GM19372 (cell line): ENCODE measurements at regions not wholly inside any gene's neighbourhood (a gene's known extent, or its start where the extent isn't known, plus 50 kb on each side); places are given as distances from the start of the nearest gene placed in this dataset.

Source experiments
- ATAC-seq: cut with Tn5 transposase; IDR thresholded peaks from one replicate; pipeline ENCODE4 v1.9.1; 2021; ENCODE audit warnings: mild to moderate bottlenecking, low read depth, moderate library complexity; ENCODE audit not compliant: unreplicated experiment

GRCh38 chr15:92294759-92295158 is 98.9 kb upstream of the ST8SIA2 start:
- ATAC-seq: no peak

DNA sequence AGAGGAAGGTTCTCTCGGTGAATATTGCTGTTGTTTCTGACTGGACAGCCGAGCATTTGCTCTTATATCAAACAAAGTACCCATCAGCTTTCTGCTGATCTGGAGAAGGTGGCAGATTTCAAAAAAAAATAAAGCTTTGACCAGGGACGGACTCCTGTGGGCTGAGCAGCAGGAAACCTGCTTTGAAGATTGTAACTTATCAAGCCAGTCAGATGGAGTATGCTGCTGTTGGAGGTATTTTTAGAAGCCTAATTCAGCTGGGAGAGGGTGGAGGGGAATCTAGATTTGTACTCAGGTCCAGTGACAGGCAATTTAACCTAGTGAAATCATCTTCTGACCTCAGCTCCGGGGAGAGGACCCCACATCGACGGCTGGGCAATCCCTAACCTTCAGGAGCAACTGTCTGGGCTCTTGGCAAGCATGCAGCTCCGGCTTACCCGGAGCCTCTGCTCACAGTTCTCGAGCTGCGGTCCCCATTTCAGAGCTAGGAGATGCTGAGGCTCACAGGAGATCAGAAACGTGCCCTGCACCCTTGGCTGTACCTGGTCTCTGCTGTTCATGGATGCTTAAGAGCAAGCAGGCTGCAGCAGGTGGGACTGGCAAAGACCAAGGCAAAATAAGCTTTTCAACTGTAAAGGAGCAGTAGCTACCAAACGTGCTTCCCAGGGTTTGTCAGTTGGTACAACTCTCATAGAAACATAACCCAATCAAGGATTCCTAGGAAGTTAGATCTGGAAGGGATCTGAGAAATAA is 89.3 kb upstream of the ST8SIA2 start:
- ATAC-seq: no peak

- no peak for ATAC-seq
Measured at GRCh38 chr15:92305343-92305742, 88.3 kb upstream of the ST8SIA2 start.

GRCh38 chr15:92306663-92307062 is 87.0 kb upstream of the ST8SIA2 start:
- no peak for ATAC-seq

GRCh38 chr15:92315144-92315543 is 78.5 kb upstream of the ST8SIA2 start:
- ATAC-seq: no peak

DNA sequence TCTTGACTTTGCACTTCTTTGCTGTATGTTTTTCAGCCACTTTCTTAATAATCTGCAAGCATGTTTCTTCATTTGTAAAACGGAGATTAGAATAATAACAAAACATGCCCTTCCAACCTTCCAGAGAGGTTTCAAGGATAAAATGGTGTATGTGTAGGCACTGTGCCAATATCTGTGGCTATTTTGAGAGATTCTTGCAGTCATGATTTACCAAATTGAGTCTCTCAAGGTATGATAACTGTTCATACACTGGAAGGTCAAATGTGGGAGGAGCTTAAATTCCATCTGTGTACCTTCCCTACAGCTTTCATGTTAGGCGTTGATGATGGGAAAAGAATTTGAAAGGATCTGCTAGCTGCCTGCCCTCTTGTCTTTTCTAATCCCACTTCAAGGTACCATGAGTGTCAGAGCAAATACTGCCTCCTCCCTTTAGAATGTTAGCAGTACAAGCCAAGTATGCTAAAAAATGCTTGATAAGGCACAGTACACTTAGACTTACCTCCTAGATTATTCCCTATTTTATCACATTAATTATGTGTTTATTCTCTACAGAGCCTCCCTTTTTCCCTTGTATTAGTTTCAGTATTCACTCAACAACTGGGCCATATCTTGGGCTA is 78.0 kb upstream of the ST8SIA2 start:
- ATAC-seq: no peak

DNA sequence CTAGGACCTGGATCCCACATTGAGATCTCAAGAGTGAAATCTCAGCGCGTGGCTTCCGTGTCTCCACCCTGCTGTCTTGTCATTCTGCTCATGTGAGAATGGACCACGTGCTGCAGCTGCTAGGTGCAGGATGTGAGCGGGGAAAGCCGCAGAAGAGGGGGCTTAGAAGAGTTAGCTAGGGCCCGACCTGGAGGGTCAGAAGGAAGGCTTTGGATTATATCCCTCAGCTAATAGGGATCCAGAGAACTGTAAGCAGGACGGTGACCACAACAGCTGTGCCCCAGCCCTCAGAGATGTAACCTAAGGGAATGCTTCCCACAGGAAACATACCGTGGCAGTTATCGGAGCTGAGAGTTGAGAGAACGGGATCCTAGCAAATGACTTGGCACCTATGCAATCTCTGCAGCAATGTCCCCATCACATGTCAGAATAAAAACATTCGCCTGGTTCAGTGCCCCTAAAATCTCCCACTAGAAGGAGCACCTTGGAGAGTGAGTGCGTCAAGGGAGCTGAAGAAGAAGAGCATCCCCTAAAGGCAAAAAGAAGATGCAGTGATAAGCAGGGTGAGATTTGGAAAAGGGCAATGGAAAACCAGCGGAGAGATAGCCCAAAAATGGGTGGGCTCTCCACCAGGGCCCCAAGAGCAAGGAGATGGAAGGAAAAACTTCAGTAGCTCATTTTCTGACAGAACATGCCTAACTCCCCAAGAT is 76.9 kb upstream of the ST8SIA2 start:
- ATAC-seq: no peak

DNA sequence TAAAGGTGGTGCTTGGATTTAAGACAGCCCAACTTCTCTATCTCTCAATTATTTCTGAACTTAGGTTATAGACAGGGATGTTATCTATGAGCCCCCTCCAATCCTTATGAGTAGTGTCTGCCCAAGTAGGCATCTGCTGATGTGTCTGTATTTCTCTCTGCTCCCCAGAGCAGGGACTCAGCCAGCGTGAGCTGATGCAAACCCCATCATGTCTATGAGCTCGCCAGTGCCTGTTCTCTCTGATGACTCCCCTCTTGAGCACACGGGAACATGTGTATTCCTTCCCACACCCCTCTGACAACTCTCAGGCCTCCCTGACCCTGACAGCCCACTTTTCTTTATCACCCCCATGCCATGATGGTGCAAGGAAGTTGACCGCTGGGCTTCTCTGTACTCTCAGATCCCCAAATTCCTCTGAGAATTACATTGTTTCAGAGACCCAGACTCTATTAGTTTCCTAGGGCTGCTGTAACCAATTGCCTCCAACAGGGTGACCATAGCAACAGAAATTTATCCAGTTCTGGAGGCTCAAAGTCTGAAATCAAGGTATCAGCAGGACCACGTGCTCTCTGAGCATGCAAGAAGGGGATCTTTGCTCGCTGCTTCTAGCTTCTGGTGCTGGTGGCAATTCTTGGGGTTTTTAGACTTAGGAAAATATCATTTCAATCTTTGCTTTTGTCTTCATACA is 73.5 kb upstream of the ST8SIA2 start:
- no peak for ATAC-seq

DNA sequence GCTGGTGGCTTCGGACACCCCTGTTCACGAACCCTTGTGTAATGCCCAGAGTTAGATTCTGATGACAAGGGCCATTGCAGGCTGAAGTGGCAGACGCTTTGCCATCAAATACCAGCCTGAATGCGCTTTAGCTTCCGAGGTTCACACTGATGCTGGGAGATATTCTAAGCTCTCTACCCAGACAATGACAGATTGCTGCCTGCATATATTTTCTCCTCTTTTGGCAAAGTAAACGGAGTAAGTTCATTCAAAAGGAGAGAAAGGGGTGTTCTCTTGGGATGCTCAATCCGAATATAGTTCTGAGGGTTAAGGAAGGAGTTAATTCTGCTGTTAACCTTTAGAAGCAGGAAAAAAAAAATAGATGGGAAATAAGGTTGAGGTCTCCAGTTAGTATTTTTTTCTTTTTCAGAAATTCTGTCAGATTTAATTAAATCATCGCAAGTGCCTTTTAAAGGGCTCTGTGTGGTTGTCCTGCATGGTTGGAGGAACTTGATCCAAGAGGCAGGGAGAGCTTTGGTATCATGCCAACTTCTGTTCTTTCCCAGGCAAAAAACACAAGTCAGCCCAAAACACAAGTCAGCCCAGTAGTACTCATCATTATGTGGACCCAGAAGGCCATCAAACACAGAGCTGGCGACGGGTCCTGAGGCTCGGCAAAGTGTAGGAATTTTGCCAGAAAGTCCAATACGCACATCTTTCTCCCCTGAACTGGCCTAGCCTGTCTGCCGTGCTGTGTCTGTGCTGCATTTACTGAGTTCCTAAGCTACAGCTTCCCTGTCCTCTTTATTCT is 70.9 kb upstream of the ST8SIA2 start:
- ATAC-seq: no peak

- no peak for ATAC-seq
Measured at GRCh38 chr15:92323525-92323924, 70.2 kb upstream of the ST8SIA2 start.

GRCh38 chr15:92324101-92324963 is 69.3 kb upstream of the ST8SIA2 start:
- no peak for ATAC-seq

GRCh38 chr15:92326236-92326635 is 67.4 kb upstream of the ST8SIA2 start:
- ATAC-seq: no peak

DNA sequence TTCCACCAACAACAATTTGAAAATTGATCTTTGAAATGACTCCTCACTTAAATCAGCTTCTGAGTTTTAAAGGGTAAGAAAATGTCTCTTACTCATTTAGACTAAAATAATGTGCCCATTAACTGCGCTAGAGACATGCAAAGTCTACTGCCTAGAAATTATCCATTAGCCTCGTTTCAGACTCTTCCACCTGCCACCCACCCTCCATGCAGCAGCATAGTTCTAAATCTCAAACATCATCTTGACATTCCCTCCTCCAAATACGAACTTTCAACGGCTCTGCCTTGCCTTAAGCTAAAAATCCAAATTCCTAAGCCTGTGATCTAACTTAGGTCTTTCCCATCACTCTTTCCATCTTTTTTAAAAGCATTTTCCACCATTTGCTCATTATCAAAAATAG is 66.6 kb upstream of the ST8SIA2 start:
- no peak for ATAC-seq

DNA sequence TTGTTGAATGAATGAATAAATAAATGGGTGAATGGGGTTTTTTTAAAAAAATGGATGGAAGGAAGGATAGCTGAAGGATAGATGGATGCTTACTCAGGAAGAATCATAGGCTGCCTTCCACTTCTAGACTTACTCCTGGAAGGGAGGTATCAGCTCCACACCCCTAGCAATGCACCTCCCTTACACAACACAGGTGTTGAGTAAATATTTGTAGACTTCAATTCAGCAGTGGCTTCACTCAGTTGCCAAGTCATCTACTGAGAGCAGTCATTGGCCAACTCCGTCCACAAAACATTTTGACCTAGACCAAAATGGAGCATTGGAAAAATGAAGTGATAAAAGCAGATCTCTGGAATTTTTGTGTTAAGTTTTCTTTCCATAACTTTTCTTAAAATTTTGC is 65.5 kb upstream of the ST8SIA2 start:
- no peak for ATAC-seq

GRCh38 chr15:92332125-92332899 is 61.4 kb upstream of the ST8SIA2 start:
- ATAC-seq: no peak

- ATAC-seq: no peak
Measured at GRCh38 chr15:92333709-92334108, 60.0 kb upstream of the ST8SIA2 start.

- ATAC-seq: no peak
Measured at GRCh38 chr15:92336419-92336987, 57.2 kb upstream of the ST8SIA2 start.

DNA sequence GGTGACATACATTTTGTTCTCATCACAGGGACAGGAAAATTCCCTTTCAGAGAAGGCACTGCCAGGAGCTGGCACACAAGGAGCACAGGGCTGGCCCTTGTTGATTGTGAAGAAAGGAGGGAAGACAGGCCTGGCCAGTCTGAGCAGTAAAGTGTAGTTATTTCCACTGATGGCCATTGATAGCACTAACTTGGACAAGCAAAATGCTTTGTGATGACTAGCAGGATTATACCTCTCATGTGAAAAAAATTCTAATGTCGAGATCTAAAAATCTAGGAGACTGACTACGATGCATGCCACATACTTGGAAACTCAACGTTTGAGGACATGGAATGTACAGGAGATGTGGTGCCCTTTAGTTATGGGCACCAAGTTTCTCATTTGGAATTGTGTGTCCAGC is 54.3 kb upstream of the ST8SIA2 start:
- no peak for ATAC-seq
